Muscle of leg (tissue), 3 donors: ENCODE measurements at regions not wholly inside any gene's neighbourhood (a gene's known extent, or its start where the extent isn't known, plus 50 kb on each side); places are given as distances from the start of the nearest gene placed in this dataset.

Source experiments
- DNase-seq: peaks from one replicate; pipeline ENCODE4 v3.0.0; 2013
- H3K27ac ChIP-seq: one replicate; pipeline ENCODE4 v1.5.1; 2013; ENCODE audit warnings: mild to moderate bottlenecking, low read length, control low read depth
- H3K27me3 ChIP-seq: one replicate; pipeline ENCODE4 v1.6.1; 2013; ENCODE audit warnings: low read length; ENCODE audit not compliant: control insufficient read depth, insufficient read depth
- H3K36me3 ChIP-seq: one replicate; pipeline ENCODE4 v1.6.1; 2013; ENCODE audit warnings: low read length; ENCODE audit not compliant: control insufficient read depth, insufficient read depth
- H3K4me1 ChIP-seq: one replicate; pipeline ENCODE4 v1.6.1; 2013; ENCODE audit warnings: low read length; ENCODE audit not compliant: control insufficient read depth, insufficient read depth
- H3K4me3 ChIP-seq: one replicate; pipeline ENCODE4 v1.5.1; 2013; ENCODE audit warnings: low read length, control low read depth
- H3K9me3 ChIP-seq: replicated peaks from 2 replicates; pipeline ENCODE4 v1.6.1; 2013; ENCODE audit warnings: low read depth, low read length; ENCODE audit not compliant: control insufficient read depth
- WGBS: methylation state at CpG from one replicate; pipeline ENCODE4 v1.1.5; 2013; ENCODE audit warnings: missing lambda C conversion rate; ENCODE audit not compliant: insufficient coverage; 5-methylcytosine and 5-hydroxymethylcytosine counted together

- no CpG with 5 or more reads among the region's 5 CpGs for WGBS
- DNase-seq = no peak
- Histone ChIP-seq H3K27ac (no peak overlapping the region), H3K4me3 (no peak overlapping the region), H3K27me3 (no peaks in the 10 kb centered on the region), H3K36me3 (no peaks in the 10 kb centered on the region), H3K9me3 (no peaks in the 10 kb centered on the region), H3K4me1 (no peaks in the 10 kb centered on the region)
Observed at GRCh38 chr4:23241408-23241807, 548.7 kb downstream of the GBA3 start.

GRCh38 chr4:23238848-23239247 is 546.1 kb downstream of the GBA3 start:
- H3K36me3 ChIP-seq = no peaks in the 10 kb centered on the region
- no peaks in the 10 kb centered on the region for H3K27me3 ChIP-seq
- DNase-seq = no peak
- no peak overlapping the region for H3K27ac ChIP-seq
- no CpG with 5 or more reads among the region's 2 CpGs for WGBS
- H3K9me3 ChIP-seq = no peaks in the 10 kb centered on the region
- H3K4me1 ChIP-seq = no peaks in the 10 kb centered on the region
- H3K4me3 ChIP-seq = no peak overlapping the region

GRCh38 chr4:23237771-23238170 is 545.0 kb downstream of the GBA3 start:
- peak; percentile 68 for DNase-seq
- Histone ChIP-seq H3K4me1 (no peaks in the 10 kb centered on the region), H3K27ac (no peak overlapping the region), H3K4me3 (no peak overlapping the region), H3K9me3 (no peaks in the 10 kb centered on the region), H3K27me3 (no peaks in the 10 kb centered on the region), H3K36me3 (no peaks in the 10 kb centered on the region)
- 17% methylated on average over 1 of the region's 3 CpGs for WGBS

- DNase-seq = peak; percentile 25
- Histone ChIP-seq H3K27ac (no peak overlapping the region), H3K9me3 (no peaks in the 10 kb centered on the region), H3K4me3 (no peak overlapping the region), H3K36me3 (no peaks in the 10 kb centered on the region), H3K4me1 (no peaks in the 10 kb centered on the region), H3K27me3 (no peaks in the 10 kb centered on the region)
- WGBS = 50% methylated on average over 1 of the region's 5 CpGs
Observed at GRCh38 chr4:23235628-23236390, 543.1 kb downstream of the GBA3 start.

- WGBS = 87% methylated on average over 3 of the region's 4 CpGs
- no peak overlapping the region for H3K4me3 ChIP-seq
- H3K36me3 ChIP-seq = no peaks in the 10 kb centered on the region
- no peaks in the 10 kb centered on the region for H3K4me1 ChIP-seq
- H3K9me3 ChIP-seq = no peaks in the 10 kb centered on the region
- no peak overlapping the region for H3K27ac ChIP-seq
- no peak for DNase-seq
- H3K27me3 ChIP-seq = no peaks in the 10 kb centered on the region
Observed at GRCh38 chr4:23234716-23235115, 542.0 kb downstream of the GBA3 start.

GRCh38 chr4:23234018-23234417 is 541.3 kb downstream of the GBA3 start:
- Histone ChIP-seq H3K9me3 (no peaks in the 10 kb centered on the region), H3K4me3 (no peak overlapping the region), H3K4me1 (no peaks in the 10 kb centered on the region), H3K36me3 (no peaks in the 10 kb centered on the region), H3K27me3 (no peaks in the 10 kb centered on the region), H3K27ac (no peak overlapping the region)
- 60% methylated on average over 2 of the region's 2 CpGs for WGBS
- DNase-seq = no peak

GRCh38 chr4:23233596-23233995 is 540.9 kb downstream of the GBA3 start:
- Histone ChIP-seq H3K9me3 (no peaks in the 10 kb centered on the region), H3K27me3 (no peaks in the 10 kb centered on the region), H3K4me1 (no peaks in the 10 kb centered on the region), H3K27ac (no peak overlapping the region), H3K36me3 (no peaks in the 10 kb centered on the region), H3K4me3 (no peak overlapping the region)
- WGBS = no CpG with 5 or more reads among the region's 1 CpG
- no peak for DNase-seq

- WGBS = no CpG with 5 or more reads among the region's 2 CpGs
- no peak for DNase-seq
- H3K27me3 ChIP-seq = no peaks in the 10 kb centered on the region
- H3K36me3 ChIP-seq = no peaks in the 10 kb centered on the region
- no peaks in the 10 kb centered on the region for H3K9me3 ChIP-seq
- no peaks in the 10 kb centered on the region for H3K4me1 ChIP-seq
- H3K27ac ChIP-seq = no peak overlapping the region
- no peak overlapping the region for H3K4me3 ChIP-seq
Observed at GRCh38 chr4:23232987-23233386, 540.2 kb downstream of the GBA3 start.

GRCh38 chr4:23225564-23225963 is 532.8 kb downstream of the GBA3 start:
- no peak for DNase-seq
- no peak overlapping the region for H3K27ac ChIP-seq
- no peaks in the 10 kb centered on the region for H3K4me1 ChIP-seq
- WGBS = no CpG with 5 or more reads among the region's 1 CpG
- no peaks in the 10 kb centered on the region for H3K27me3 ChIP-seq
- H3K36me3 ChIP-seq = no peaks in the 10 kb centered on the region
- H3K4me3 ChIP-seq = no peak overlapping the region
- no peaks in the 10 kb centered on the region for H3K9me3 ChIP-seq

GRCh38 chr4:23224684-23225420 is 532.1 kb downstream of the GBA3 start:
- no CpG with 5 or more reads among the region's 4 CpGs for WGBS
- no peaks in the 10 kb centered on the region for H3K36me3 ChIP-seq
- H3K9me3 ChIP-seq = no peaks in the 10 kb centered on the region
- no peak overlapping the region for H3K27ac ChIP-seq
- DNase-seq = no peak
- H3K27me3 ChIP-seq = no peaks in the 10 kb centered on the region
- no peak overlapping the region for H3K4me3 ChIP-seq
- H3K4me1 ChIP-seq = no peaks in the 10 kb centered on the region
